NCI-H2029 treated with DMSO at 0.1 percent for 48 hours (cell line): ENCODE measurements at regions not wholly inside any gene's neighbourhood (a gene's known extent, or its start where the extent isn't known, plus 50 kb on each side); places are given as distances from the start of the nearest gene placed in this dataset.
A peak's percentile ranks its signal among the peaks of the same experiment; 100 is the strongest.
"Not testable (repeated sequence)": the region's sequence is repeated elsewhere in the genome, so short reads cannot be mapped to it uniquely, and the experiment has no call there.

Experiments
- DNase-seq: peaks from one replicate; lab custom pipeline; 2025; lab: John Stamatoyannopoulos, UW

DNA sequence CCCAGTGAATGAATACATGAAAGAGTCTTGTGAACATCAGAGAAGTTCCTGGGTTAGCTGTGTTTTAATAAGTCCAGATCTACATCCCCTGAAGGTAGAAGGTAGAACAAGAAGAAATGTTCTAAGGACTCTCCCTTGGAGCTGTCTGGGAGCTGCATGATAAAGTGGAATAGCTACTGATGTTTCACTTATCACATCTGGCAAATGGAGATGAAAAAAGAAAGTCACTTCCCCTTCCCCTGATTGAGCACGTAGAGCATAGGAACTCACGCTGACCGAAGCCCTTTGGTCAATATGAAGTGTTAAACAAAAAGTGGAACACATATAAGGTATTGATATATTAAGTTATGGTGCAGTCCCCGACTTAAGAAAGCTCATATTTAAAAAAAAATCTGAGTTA, 53.2 kb upstream of the PARP1 start:
- DNase-seq = no peak

DNA sequence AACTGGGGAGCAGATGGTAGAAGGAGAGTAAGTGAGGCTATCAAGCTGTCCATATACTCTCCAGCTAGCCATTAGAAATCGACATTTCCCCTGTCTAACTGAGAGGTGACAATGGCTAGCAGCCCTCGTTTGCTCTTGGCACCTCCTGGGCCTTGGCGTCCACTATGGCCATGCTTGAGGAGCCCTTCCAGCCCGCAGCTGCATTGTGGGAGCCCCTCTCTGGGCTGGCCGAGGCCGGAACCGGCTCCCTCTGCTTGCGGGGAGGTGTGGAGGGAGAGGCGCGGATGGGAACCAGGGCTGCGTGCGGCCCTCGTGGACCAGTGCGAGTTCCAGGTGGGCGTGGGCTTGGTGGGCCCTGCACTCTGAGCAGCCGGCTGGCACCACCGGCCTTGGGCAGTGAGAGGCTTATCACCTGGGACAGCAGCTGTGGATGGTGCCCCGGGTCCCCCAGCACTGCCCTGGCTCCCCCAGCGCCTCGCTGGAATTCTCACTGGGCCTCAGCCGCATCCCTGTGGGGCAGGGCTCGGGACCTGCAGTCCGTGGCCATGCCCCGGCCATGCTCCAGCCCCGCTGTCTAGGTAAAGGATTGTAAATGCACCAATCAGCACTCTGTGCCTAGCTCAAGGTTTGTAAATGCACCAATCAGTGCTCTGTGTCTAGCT, 56.2 kb upstream of the PARP1 start:
- no peak for DNase-seq

GRCh38 chr1:226464587-226464971, 56.7 kb upstream of the PARP1 start:
- not testable (repeated sequence) for DNase-seq

DNA sequence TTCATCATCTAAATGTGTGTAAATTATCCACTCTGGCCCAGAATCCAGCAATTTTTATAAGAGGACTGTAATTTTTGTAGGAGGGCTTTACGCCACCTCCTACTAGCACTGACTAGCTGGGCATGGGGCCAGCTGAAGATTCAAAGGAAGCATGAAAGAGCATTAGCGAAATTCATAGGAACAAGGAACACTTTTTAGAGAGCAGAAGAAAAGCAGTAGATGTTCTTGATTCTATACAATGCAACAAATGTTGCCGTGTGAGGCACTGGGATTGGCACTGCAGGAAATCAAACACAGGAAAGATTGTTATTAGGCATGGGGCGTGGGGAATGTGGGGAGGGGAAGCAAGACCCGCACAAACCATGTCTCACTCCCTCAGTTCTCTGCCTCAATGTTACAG, 58.4 kb upstream of the PARP1 start:
- DNase-seq = no peak

GRCh38 chr1:226467443-226467842, 59.5 kb upstream of the PARP1 start:
- no peak for DNase-seq

GRCh38 chr1:226470921-226471866, 63.3 kb upstream of the PARP1 start:
- DNase-seq = no peak

- DNase-seq = no peak
Measured at GRCh38 chr1:226473325-226473724, 65.4 kb upstream of the PARP1 start.

- no peak for DNase-seq
Measured at GRCh38 chr1:226474041-226474440, 66.1 kb upstream of the PARP1 start.

GRCh38 chr1:226474443-226475141, 66.7 kb upstream of the PARP1 start:
- no peak for DNase-seq

DNA sequence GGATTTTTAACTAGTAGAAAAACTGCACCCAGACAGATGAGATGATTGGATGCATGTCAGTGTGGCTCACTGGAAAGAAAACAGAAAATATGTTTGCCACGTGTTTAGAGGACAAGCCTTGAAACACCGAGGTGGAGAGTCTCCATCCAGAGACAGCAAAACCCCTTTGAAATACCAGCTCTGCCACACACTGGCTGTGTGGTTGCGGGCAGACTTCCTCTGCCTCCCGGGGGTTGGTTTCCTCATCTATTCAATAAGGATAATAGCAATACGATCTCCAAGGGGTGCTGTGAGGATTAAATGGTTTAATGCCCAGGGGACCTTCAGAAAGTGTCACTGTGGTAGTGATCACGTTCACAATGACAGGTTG, 67.2 kb upstream of the PARP1 start:
- no peak for DNase-seq

DNA sequence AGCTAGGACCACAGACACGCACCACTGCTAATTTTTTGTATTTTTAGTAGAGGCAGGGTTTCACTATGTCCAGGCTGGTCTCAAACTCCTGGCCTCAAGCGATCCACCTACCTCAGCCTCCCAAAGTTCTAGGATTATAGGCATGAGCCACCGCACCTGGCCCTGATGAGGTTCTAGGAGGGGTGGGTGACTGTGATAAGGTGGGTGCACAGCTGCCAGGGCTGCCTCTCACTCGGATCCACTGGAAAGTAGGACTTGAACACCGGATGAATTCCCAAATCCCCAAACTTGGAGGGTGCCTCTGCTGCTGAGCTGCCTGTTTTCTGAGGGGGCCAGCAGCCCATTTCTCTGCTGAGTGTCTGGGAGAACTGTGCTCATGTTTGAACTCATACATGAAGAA, 68.2 kb upstream of the PARP1 start:
- no peak for DNase-seq

DNA sequence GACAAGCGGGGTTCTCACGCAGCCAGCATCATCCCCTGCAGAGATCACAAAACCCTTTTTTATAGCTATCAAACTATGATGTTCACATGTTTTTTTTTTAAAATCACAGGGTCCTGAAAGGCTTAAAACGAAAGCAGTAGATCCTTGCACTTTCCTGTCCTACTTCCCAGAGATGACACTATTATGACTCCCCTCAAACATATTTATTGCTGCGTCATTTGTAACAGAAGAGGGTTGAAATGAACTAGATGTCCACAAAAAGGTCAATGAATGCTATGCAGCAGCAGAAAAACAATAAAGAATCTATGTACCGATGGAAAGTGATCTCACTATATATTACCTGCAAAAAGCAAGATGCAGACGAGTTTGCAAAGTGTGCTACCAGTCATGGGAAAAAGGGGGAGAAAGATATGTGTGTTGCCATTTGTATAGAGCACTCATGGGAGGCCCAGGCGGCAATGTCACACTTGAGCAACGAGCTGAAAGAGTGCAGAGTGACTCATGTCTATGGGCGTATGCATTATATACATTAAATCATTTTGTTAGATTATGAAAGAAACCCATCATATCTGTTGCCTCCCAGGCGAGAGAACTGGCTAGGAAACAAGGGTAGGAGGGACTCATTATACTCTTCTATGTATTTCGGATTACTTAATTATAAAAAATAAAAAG, 68.9 kb upstream of the PARP1 start:
- DNase-seq = no peak

GRCh38 chr1:226479474-226479873, 69.1 kb upstream of the STUM start:
- no peak for DNase-seq

GRCh38 chr1:226480461-226480860, 68.1 kb upstream of the STUM start:
- no peak for DNase-seq

DNA sequence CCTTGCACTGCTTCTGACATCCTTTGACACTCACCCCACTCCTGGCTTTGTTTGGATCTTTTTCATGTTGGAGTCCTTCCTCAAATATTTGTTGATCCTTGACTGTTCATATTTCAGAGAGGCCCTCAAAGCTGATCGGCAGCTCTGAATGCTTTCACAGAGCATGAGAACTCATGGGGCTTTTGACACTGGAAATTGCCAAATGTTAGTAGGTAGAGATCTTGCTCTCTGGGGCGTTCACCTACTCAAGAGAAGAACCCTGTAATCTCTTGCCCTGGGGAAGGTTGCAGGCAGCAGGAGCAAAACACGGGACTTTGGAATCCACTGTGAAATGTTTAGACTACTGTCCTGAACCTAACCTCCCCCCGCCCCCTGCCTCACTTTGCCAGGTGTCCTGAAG, 67.4 kb upstream of the STUM start:
- peak; percentile 3 for DNase-seq

DNA sequence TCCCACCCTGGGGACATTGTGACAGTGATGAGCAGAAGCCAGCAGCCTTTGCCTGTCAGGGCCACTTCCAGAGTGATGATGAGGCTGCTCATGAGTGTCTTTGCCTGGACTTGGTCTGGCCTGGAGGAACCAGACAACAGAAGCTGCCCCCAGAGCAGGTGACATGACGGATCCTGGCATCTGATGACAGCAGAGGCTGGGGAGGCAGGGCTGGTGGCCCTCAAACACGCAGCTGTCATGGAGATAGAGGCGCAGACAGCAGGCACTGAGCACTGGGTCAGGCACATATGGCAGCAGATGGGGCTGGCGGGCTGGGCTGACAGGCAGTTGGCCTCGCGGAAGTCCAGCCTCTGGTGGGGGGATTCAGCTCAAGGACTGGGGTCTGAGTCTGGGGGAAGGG, 66.4 kb upstream of the STUM start:
- no peak for DNase-seq

GRCh38 chr1:226482975-226483700, 65.4 kb upstream of the STUM start:
- no peak for DNase-seq

- DNase-seq = no peak
Measured at GRCh38 chr1:226485192-226485591, 63.4 kb upstream of the STUM start.

DNA sequence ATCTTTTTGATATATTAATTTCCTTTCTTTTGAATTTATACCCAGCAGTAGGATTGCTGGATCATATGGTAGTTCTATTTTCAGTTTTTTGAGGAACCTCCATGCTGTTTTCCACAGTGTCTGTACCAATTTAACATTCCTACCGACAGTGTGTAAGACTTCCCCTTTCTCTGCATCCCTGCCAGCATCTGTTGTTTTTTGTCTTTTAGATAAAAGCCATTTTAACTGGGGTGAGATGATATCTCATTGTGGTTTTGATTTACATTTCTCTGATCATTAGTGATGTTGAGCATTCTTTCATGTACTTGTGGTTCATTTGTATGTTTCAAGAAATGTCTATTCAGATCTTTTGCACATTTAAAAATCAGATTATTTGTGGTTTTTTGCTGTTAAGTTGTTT, 62.4 kb upstream of the STUM start:
- no peak for DNase-seq

DNA sequence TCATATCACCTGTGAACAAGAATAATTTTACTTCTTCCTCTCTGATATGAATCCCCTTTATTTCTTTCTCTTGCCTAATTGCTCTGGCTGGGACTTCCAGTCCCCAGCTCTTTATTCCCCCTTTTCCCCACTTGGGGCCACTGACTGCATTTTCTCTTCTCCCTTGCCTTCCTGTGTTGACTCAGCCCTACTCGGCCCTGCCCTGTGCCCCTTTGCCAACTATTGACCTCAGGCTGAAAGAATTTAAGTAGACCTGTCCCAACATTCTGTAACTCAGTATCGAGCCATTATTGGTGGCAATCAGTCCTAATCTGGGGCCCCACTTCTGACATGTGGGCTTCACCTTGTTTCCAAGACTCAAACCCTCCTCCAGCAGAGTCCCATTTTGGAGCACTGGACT, 60.6 kb upstream of the STUM start:
- no peak for DNase-seq

DNA sequence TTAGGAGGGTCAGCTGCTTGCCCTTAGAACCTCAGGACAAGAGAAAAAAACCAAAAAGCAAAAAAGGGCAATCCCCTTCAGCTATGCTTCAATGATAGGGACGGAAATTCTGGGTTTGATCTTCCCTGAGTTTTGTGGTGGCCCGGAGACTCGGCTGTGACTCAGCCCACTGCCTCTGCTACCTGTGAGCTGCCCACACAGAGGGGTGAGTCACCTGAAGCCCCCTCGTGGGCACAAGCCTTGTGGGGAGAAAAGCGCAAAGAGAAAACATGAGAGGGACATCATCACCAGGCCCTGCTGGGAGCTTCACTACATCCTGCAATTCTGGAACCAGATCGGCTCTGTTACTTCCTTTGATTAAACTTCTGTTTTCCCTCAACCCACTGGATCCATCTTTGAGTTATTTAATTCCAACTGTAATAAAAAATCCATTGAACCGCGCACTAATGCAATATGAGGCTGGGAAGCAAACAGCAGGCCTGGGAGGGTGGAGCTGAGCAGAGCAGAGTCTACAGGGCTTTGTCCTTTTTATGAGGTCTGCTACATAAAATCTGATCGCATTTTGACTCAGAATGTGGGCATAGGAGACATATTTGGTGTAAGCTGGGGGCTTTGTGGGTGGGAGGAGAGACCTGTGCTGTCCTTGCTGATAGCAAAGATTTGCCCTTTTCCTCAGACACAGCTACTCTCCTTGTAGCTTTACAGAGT, 58.7 kb upstream of the STUM start:
- DNase-seq = no peak
